Gastroesophageal sphincter (tissue), 4 donors: ENCODE measurements at regions not wholly inside any gene's neighbourhood (a gene's known extent, or its start where the extent isn't known, plus 50 kb on each side); places are given as distances from the start of the nearest gene placed in this dataset.

ENCODE experiments used
- ATAC-seq: fragments of 150-250 bp; one replicate; pipeline ENCODE4 v1.9.1; 2016; ENCODE audit warnings: mild to moderate bottlenecking, moderate library complexity
- H3K27ac ChIP-seq, 4 donors: fragments of 200-600 bp; sonication (generic) in 3 of 4; 1 replicate in 3 of 4; 2 replicates in 1 of 4; pipeline ENCODE4 v1.5.1; 2016 to 2019
- H3K27me3 ChIP-seq: fragments of 200-600 bp; sonication (generic); one replicate; pipeline ENCODE4 v1.5.1; 2019
- H3K36me3 ChIP-seq, 2 donors: fragments of 200-600 bp; sonication (generic); one replicate each; pipeline ENCODE4 v1.5.1; 2019; ENCODE audit warnings: control low read depth in 1 of 2
- H3K4me1 ChIP-seq, 3 donors: fragments of 200-600 bp; sonication (generic); 1 replicate in 2 of 3; 2 replicates in 1 of 3; pipeline ENCODE4 v1.5.1; 2016 to 2019; ENCODE audit warnings: control low read depth in 2 of 3
- H3K4me3 ChIP-seq, 2 donors: fragments of 200-600 bp; sonication (generic); one replicate each; pipeline ENCODE4 v1.5.1; 2019; ENCODE audit warnings: mild to moderate bottlenecking in 1 of 2, moderate library complexity in 1 of 2
- H3K9me3 ChIP-seq, 3 donors: fragments of 200-600 bp; sonication (generic); one replicate each; pipeline ENCODE4 v1.5.1; 2017 to 2019; ENCODE audit warnings: control low read depth in 2 of 3
- EP300 ChIP-seq: sonication (generic); formaldehyde crosslinking; IDR thresholded peaks from one replicate; pipeline ENCODE4 v1.6.1; 2017; ENCODE audit warnings: antibody characterized with exemption, mild to moderate bottlenecking
- POLR2A ChIP-seq, 2 donors: fragments of 450-650 bp; IDR thresholded peaks; one replicate each; pipeline ENCODE4 v1.6.1; 2017; ENCODE audit warnings: antibody characterized with exemption in 2 of 2, mild to moderate bottlenecking in 2 of 2, moderate library complexity in 1 of 2
- POLR2AphosphoS5 ChIP-seq: sonication (generic); formaldehyde crosslinking; IDR thresholded peaks from one replicate; pipeline ENCODE4 v1.6.1; 2017; ENCODE audit warnings: antibody characterized with exemption
- WGBS, 2 donors: methylation state at CpG; one replicate each; pipeline ENCODE4 v1.1.5; 2018; ENCODE audit warnings: low coverage in 1 of 2; 5-methylcytosine and 5-hydroxymethylcytosine counted together
- TF ChIP-seq, protein P1 (sequence below), 4 experiments: fragments of 200-600 bp in 2 of 4; fragments of 450-650 bp in 2 of 4; sonication (generic) in 1 of 4; IDR thresholded peaks; one replicate each; pipeline ENCODE4 v1.5.1; 2017 to 2019; ENCODE audit warnings: antibody characterized with exemption in 4 of 4, mild to moderate bottlenecking in 2 of 4, moderate library complexity in 2 of 4

GRCh38 chr1:193726722-193727121 lies 540.3 kb upstream of the B3GALT2 start:
- Histone ChIP-seq H3K4me1 (no peaks in the 10 kb centered on the region), H3K9me3 (no peaks in the 10 kb centered on the region), H3K4me3 (no peak overlapping the region), H3K27ac (no peak overlapping the region), H3K36me3 (no peaks in the 10 kb centered on the region), H3K27me3 (no peaks in the 10 kb centered on the region)
- ATAC-seq = no peak
- TF ChIP-seq POLR2AphosphoS5 (no peak), POLR2A (IDR thresholded peaks at IDR 0.05) (no peak), EP300 (no peak)
- TF ChIP-seq, protein P1, sequence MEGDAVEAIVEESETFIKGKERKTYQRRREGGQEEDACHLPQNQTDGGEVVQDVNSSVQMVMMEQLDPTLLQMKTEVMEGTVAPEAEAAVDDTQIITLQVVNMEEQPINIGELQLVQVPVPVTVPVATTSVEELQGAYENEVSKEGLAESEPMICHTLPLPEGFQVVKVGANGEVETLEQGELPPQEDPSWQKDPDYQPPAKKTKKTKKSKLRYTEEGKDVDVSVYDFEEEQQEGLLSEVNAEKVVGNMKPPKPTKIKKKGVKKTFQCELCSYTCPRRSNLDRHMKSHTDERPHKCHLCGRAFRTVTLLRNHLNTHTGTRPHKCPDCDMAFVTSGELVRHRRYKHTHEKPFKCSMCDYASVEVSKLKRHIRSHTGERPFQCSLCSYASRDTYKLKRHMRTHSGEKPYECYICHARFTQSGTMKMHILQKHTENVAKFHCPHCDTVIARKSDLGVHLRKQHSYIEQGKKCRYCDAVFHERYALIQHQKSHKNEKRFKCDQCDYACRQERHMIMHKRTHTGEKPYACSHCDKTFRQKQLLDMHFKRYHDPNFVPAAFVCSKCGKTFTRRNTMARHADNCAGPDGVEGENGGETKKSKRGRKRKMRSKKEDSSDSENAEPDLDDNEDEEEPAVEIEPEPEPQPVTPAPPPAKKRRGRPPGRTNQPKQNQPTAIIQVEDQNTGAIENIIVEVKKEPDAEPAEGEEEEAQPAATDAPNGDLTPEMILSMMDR (IDR thresholded peaks at IDR 0.05) = no peak
- WGBS, 2 donors = 80 to 85% methylated on average over 1 to 3 of the region's 3 CpGs

DNA sequence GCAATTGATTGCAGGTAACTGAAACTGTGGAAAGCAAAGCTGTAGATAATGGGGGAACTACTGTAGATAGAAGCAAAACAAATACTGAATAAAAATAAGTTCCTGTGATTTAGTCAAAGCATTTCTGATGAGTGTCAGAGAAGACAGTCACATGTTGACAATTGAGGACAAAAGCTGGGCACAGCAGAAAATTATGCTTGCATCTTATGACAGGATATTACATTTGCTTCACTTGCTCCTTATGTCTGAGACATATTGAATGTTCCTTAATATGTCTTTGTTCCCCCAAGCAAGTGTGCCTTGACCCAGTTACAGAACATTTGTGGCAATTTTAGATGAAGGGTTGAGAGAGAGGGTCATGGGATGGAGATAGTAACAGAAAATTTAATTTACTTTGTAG lies 526.0 kb upstream of the B3GALT2 start:
- TF ChIP-seq, protein P1 (IDR thresholded peaks at IDR 0.05) = no peak
- TF ChIP-seq EP300 (no peak), POLR2AphosphoS5 (no peak), POLR2A (IDR thresholded peaks at IDR 0.05) (no peak)
- ATAC-seq = no peak
- Histone ChIP-seq H3K36me3 (no peaks in the 10 kb centered on the region), H3K4me3 (no peak overlapping the region), H3K9me3 (no peaks in the 10 kb centered on the region), H3K4me1 (peaks cover 0 to 7% (median 0%) of the 10 kb centered on the region in 3 donors), H3K27me3 (no peaks in the 10 kb centered on the region), H3K27ac (no peak overlapping the region)

DNA sequence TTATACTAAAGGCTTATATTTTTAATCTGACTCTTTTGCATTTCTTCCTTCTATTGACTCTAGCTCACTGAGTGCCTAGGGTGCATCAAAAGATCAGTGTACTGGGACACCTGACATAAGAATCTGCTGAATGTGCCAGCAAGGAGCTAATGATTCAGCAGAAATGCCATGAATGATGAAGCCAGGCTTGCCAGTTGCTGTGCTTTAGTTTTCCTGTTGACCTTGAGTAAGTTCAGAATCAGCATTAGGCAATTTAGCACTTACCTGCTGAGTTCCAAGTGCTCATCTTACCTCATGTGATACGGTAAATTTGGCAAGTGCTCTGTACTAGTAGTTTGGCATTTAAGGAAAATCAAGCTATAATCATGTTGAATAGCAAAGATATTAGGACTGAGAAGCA lies 523.2 kb upstream of the B3GALT2 start:
- H3K27ac ChIP-seq = no peak overlapping the region
- H3K4me1 ChIP-seq = peaks cover 0 to 9% (median 0%) of the 10 kb centered on the region in 3 donors
- no peak overlapping the region for H3K4me3 ChIP-seq
- peaks cover 0 to 4% (median 0%) of the 10 kb centered on the region in 3 donors for H3K9me3 ChIP-seq
- TF ChIP-seq POLR2AphosphoS5 (no peak), EP300 (no peak), POLR2A (IDR thresholded peaks at IDR 0.05) (no peak)
- TF ChIP-seq, protein P1 (IDR thresholded peaks at IDR 0.05) = no peak
- no peaks in the 10 kb centered on the region for H3K36me3 ChIP-seq
- ATAC-seq = no peak
- H3K27me3 ChIP-seq = no peaks in the 10 kb centered on the region
- 85 to 100% methylated on average over 1 of the region's 1 CpG for WGBS, 2 donors

DNA sequence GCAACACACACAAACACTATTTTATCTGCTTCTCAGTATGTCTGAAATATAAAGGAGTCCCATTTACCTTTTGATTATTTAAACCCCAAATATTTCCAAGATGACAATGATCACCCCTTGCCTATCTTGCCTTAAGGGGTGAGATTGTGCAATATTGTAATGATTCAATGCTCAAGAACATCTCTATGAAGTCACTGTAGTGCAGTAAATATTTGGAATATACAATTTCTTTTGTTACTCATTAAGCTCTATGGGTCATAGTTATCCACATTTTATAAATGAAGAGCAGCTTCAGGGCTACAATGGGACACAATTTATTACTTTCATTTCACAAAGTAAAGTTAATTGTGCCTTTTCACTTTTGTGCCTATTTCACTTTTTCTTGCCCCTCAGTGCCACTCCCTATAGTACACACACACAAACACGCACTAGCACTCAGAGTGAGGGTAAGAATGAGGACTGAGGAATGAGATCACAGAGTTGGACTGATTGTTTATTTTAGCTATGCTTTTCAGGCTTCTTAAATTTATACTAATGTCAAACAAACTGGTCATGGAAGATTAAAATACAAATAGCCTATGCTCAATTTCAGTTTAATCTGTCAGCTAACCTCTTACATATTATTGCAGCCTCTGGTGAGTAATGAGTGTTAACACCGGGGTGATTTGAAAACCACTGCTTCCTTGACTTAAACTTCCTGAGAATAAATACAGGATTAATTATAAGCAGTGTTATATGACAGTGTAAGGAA lies 521.0 kb upstream of the B3GALT2 start:
- 6 to 11% methylated on average over 2 of the region's 2 CpGs for whole genome bisulfite sequencing, 2 donors
- H3K4me1 ChIP-seq = peaks cover 0 to 9% (median 0%) of the 10 kb centered on the region in 3 donors
- ATAC-seq = no peak
- TF ChIP-seq, protein P1 (IDR thresholded peaks at IDR 0.05) = no peak
- TF ChIP-seq POLR2A (IDR thresholded peaks at IDR 0.05) (no peak), EP300 (no peak), POLR2AphosphoS5 (no peak)
- no peak overlapping the region for H3K4me3 ChIP-seq
- no peak overlapping the region for H3K27ac ChIP-seq
- peaks cover 0 to 4% (median 0%) of the 10 kb centered on the region in 3 donors for H3K9me3 ChIP-seq
- no peaks in the 10 kb centered on the region for H3K27me3 ChIP-seq
- H3K36me3 ChIP-seq = no peaks in the 10 kb centered on the region

DNA sequence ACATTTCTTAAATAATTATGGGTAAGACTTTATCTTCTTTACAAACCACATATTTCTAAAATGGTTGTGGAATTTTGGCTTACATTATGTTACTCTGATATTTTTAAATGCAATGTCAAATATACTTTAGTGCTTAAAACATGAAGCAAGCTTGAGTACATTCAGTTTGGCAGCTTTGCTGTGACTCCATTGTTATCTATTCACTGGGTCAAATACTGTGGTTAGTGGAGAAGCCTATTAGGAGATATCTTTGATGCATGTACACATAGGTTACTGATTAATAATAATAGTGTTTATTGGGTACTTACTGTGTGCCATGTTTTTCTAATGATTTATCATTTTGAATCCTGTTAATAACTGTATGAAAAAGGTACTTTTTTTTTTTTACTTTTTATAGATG lies 520.4 kb upstream of the B3GALT2 start:
- no peak for ATAC-seq
- Histone ChIP-seq H3K27ac (no peak overlapping the region), H3K9me3 (peaks cover 0 to 4% (median 0%) of the 10 kb centered on the region in 3 donors), H3K27me3 (no peaks in the 10 kb centered on the region), H3K36me3 (no peaks in the 10 kb centered on the region), H3K4me3 (no peak overlapping the region), H3K4me1 (peaks cover 0 to 9% (median 0%) of the 10 kb centered on the region in 3 donors)
- TF ChIP-seq POLR2AphosphoS5 = no peak
- no peak for TF ChIP-seq POLR2A (IDR thresholded peaks at IDR 0.05)
- TF ChIP-seq EP300 = no peak
- TF ChIP-seq, protein P1 (IDR thresholded peaks at IDR 0.05) = no peak
